ENCODE measurements at regions not wholly inside any gene's neighbourhood (a gene's known extent, or its start where the extent isn't known, plus 50 kb on each side); places are given as distances from the start of the nearest gene placed in this dataset.
A peak's percentile ranks its signal among the peaks of the same experiment; 100 is the strongest.

- no peak for FAIRE-seq
- H3K9me3 ChIP-seq = no peaks in the 10 kb centered on the region
- H3K4me1 ChIP-seq = peaks cover 44% of the 10 kb centered on the region
- no peak for ATAC-seq
- no peak overlapping the region for H3K4me2 ChIP-seq
- no peak for TF ChIP-seq RFX5 (IDR thresholded peaks at IDR 0.05)
- TF ChIP-seq POLR2AphosphoS2 (conservative IDR thresholded peaks at IDR 0.05; ENCODE audit: low read length) = no peak
- TF ChIP-seq MAFK (IDR thresholded peaks at IDR 0.05; ENCODE audit: partially characterized antibody) = no peak
- TF ChIP-seq RNF2 (IDR thresholded peaks at IDR 0.05; ENCODE audit: borderline replicate concordance, low read depth) = no peak
- no peak for TF ChIP-seq EP300 (IDR thresholded peaks at IDR 0.05)
- TF ChIP-seq PHF8 (IDR thresholded peaks at IDR 0.05; ENCODE audit: borderline replicate concordance, low read depth) = no peak
- TF ChIP-seq GATA3 (IDR thresholded peaks at IDR 0.05; ENCODE audit: borderline replicate concordance) = no peak
- no peak for TF ChIP-seq KDM5A (IDR thresholded peaks at IDR 0.05)
- TF ChIP-seq, protein P1, sequence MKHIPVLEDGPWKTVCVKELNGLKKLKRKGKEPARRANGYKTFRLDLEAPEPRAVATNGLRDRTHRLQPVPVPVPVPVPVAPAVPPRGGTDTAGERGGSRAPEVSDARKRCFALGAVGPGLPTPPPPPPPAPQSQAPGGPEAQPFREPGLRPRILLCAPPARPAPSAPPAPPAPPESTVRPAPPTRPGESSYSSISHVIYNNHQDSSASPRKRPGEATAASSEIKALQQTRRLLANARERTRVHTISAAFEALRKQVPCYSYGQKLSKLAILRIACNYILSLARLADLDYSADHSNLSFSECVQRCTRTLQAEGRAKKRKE (CRISPR knock-in tag; IDR thresholded peaks at IDR 0.05; ENCODE audit: low read depth) = no peak
- TF ChIP-seq BCL3 (IDR thresholded peaks at IDR 0.05) = no peak
- no peak for TF ChIP-seq HOXB5 (CRISPR knock-in tag; IDR thresholded peaks at IDR 0.05)
- TF ChIP-seq RAD21 (conservative IDR thresholded peaks at IDR 0.05 in 1 of 2, IDR thresholded peaks at IDR 0.05 in 1 of 2) = no peak
- no peak for TF ChIP-seq EHMT2 (IDR thresholded peaks at IDR 0.05; ENCODE audit: low read depth)
- TF ChIP-seq NPAS2 (CRISPR knock-in tag; IDR thresholded peaks at IDR 0.05; ENCODE audit: borderline replicate concordance) = no peak
- TF ChIP-seq, protein P2, sequence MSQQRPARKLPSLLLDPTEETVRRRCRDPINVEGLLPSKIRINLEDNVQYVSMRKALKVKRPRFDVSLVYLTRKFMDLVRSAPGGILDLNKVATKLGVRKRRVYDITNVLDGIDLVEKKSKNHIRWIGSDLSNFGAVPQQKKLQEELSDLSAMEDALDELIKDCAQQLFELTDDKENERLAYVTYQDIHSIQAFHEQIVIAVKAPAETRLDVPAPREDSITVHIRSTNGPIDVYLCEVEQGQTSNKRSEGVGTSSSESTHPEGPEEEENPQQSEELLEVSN (IDR thresholded peaks at IDR 0.05; ENCODE audit: borderline replicate concordance, low read depth) = no peak
- TF ChIP-seq MYC (IDR thresholded peaks at IDR 0.05; ENCODE audit: borderline replicate concordance, low read length) = no peak
- TF ChIP-seq TP53 (CRISPR knock-in tag; IDR thresholded peaks at IDR 0.05) = no peak
- no peak for TF ChIP-seq SMC3 (IDR thresholded peaks at IDR 0.05)
- no peak for TF ChIP-seq ZSCAN20 (CRISPR knock-in tag; IDR thresholded peaks at IDR 0.05)
- H3K4me3 ChIP-seq = no peak overlapping the region
- DNase-seq (ENCODE audit: low read depth in 1 of 2, low spot score in 1 of 2) = no peak
- POLR2A ChIA-PET = interaction anchor here (1.1 kb wide), 1 partner anchor 11 kb away, joined by 3 read pairs; no protein-coding TSS in a partner anchor
- WGBS (ENCODE audit: missing lambda C conversion rate) = 84% methylated on average over 6 of the region's 6 CpGs
- CTCF ChIA-PET = interaction anchor here (1.3 to 3.9 kb wide), 3 partner anchors 14 to 107 kb away, joined by 4 to 17 read pairs (median 4); no protein-coding TSS in a partner anchor
- peak overlapping the region; percentile 73 to 89; a peak in 5 of 6 replicates for H3K27ac ChIP-seq
Observed at GRCh38 chr3:16071206-16071605, 103.3 kb upstream of the GALNT15 start.

DNA sequence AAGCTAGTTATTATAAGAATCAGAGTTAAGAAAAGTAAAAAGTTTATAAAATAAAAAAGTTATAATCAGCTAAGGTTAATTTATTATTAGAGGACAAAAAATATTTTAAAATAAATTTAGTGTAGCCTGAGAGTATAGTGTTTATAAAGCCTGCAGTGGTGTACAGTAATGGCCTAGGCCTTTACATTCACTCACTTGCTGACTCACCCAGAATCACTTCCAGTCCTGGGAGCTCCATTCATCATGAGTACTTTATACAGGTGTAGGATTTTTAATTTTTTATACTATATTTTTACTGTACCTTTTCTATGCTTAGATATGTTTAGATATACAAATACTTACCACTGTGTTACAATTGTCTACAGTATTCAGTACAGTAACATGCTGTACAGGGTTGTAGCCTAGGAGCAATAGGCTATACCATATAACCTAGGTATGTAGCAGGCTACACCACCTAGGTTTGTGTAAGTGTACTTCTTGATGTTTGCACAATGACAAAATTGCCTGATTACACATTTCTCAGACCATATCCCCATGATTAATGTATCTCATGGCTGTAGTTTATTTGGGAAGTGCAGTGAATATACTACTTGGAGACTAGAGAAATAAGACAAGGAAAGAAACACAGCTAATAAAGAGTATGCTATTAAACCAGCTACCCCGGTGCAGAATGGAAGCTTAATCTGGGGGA is 101.9 kb upstream of the GALNT15 start:
- peak overlapping the region; percentile 20; the same call in 2 of the 3 replicates for H3K4me2 ChIP-seq
- H3K9me3 ChIP-seq = peaks cover 8% of the 10 kb centered on the region; the same call in 1 of the 3 replicates
- DNase-seq (ENCODE audit: low read depth in 1 of 2, low spot score in 1 of 2) (no peak), ATAC-seq (no peak), FAIRE-seq (no peak)
- WGBS (ENCODE audit: missing lambda C conversion rate) = 79% methylated on average over 1 of the region's 1 CpG
- H3K4me3 ChIP-seq = no peak overlapping the region
- ChIA-PET POLR2A (no interaction called here), CTCF (interaction anchor here (0.9 to 3.9 kb wide), 5 partner anchors 11 to 106 kb away, joined by 3 to 17 read pairs (median 4); no protein-coding TSS in a partner anchor)
- H3K27ac ChIP-seq = peak overlapping the region; percentile 36 to 55; a peak in 5 of 6 replicates
- H3K4me1 ChIP-seq = peaks cover 35% of the 10 kb centered on the region
- TF ChIP-seq, protein P3, sequence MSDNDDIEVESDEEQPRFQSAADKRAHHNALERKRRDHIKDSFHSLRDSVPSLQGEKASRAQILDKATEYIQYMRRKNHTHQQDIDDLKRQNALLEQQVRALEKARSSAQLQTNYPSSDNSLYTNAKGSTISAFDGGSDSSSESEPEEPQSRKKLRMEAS (IDR thresholded peaks at IDR 0.05) = no peak
- TF ChIP-seq MYC (IDR thresholded peaks at IDR 0.05; ENCODE audit: borderline replicate concordance, low read length) (no peak), RFX5 (IDR thresholded peaks at IDR 0.05) (no peak), SMC3 (IDR thresholded peaks at IDR 0.05) (no peak), ESRRA (IDR thresholded peaks at IDR 0.05; ENCODE audit: borderline replicate concordance, low read length) (no peak), ZNF302 (CRISPR knock-in tag; IDR thresholded peaks at IDR 0.05) (no peak), CBX8 (IDR thresholded peaks at IDR 0.05) (no peak), HDAC2 (IDR thresholded peaks at IDR 0.05) (no peak), HOXB13 (CRISPR knock-in tag; IDR thresholded peaks at IDR 0.05; ENCODE audit: low read depth) (no peak), SREBF2 (IDR thresholded peaks at IDR 0.05) (no peak)
